Stomach (tissue), 4 donors: ENCODE measurements at regions not wholly inside any gene's neighbourhood (a gene's known extent, or its start where the extent isn't known, plus 50 kb on each side); places are given as distances from the start of the nearest gene placed in this dataset.

Source experiments
- CTCF ChIP-seq, 7 experiments: fragments of 450-650 bp in 4 of 7; fragments of 200-600 bp in 3 of 7; sonication (generic) in 3 of 7; IDR thresholded peaks; one replicate each; pipeline ENCODE4 v1.5.1; 2016 to 2019; ENCODE audit warnings: antibody characterized with exemption in 7 of 7, control low read depth in 2 of 7, mild to moderate bottlenecking in 1 of 7
- POLR2AphosphoS5 ChIP-seq, 3 donors: sonication (generic); formaldehyde crosslinking; IDR thresholded peaks; one replicate each; pipeline ENCODE4 v1.6.1; 2016; ENCODE audit warnings: antibody characterized with exemption in 3 of 3

- TF ChIP-seq CTCF (IDR thresholded peaks at IDR 0.05) (no peak), POLR2AphosphoS5 (IDR thresholded peaks at IDR 0.05) (no peak)
These were observed 85.2 kb upstream of the MAFB start for GRCh38 chr20:40774252-40774651.
